ENCODE measurements at regions not wholly inside any gene's neighbourhood (a gene's known extent, or its start where the extent isn't known, plus 50 kb on each side); places are given as distances from the start of the nearest gene placed in this dataset.

DNA sequence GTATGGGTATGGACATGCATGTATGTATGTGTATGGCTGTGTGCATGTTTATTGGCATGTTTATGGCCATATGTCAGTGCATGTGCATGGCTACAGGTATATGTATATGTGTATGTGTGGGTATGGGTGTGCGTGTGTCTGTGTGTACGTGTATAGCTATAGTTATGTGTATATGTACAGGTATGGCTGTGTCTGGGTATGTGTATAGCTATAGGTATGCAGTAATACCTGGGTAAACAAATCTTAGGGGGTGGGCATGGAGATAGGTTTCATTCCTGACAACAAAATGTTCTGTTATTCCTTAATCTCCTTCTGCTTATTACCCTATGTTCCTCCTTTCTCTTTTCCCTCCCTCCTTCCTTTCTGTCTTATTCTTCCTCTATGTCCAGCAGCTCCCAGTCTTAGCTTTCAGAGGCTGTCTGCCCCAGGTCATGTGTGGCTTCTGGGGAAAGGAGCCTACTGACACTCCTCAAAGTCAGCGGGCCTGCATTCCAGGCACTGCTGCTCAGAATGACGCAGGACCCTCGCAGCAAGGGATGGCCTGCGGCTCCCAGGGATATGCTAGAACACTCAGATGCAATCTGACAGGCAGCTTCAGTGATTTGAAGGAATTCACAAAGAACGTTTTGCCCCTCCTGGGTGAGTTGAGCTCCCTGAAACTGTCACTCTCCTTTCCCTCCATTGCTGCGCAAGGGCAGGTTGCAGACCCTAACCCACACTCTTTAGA is 139.3 kb upstream of the PHACTR1 start:
- Histone ChIP-seq H4K20me1 (ENCODE audit: insufficient read depth, low read length) (no peaks in the 10 kb centered on the region), H3K9ac (ENCODE audit: low read length) (no peak overlapping the region), H2AFZ (ENCODE audit: low read length) (no peak overlapping the region), H3K9me2 (ENCODE audit: low read depth, low read length) (no peaks in the 10 kb centered on the region), H3K4me3 (ENCODE audit: low read depth, low read length, poor library complexity, severe bottlenecking) (no peak overlapping the region), H3K4me1 (ENCODE audit: insufficient read depth, low read length, severe bottlenecking) (peaks cover 5% of the 10 kb centered on the region), H3K9me3 (ENCODE audit: low read length) (no peaks in the 10 kb centered on the region), H3F3A (ENCODE audit: insufficient read depth, low read length) (no peaks in the 10 kb centered on the region), H3K4me2 (ENCODE audit: low read length) (no peak overlapping the region), H3K79me2 (ENCODE audit: insufficient read depth, low read length) (no peaks in the 10 kb centered on the region), H3K27me3 (ENCODE audit: insufficient read depth, low read length) (no peaks in the 10 kb centered on the region), H3K27ac (ENCODE audit: low read depth, low read length, poor library complexity, severe bottlenecking) (no peak overlapping the region), H3K36me3 (ENCODE audit: insufficient read depth, low read length) (no peaks in the 10 kb centered on the region)
- TF ChIP-seq CTCF (IDR thresholded peaks at IDR 0.05; ENCODE audit: low read length) (no peak), EZH2 (IDR thresholded peaks at IDR 0.05; ENCODE audit: borderline replicate concordance, low read length) (no peak)

- H3F3A ChIP-seq (ENCODE audit: insufficient read depth, low read length), result no peaks in the 10 kb centered on the region
- H2AFZ ChIP-seq (ENCODE audit: low read length), result no peak overlapping the region
- no peak overlapping the region for H3K4me3 ChIP-seq (ENCODE audit: low read depth, low read length, poor library complexity, severe bottlenecking)
- H3K27ac ChIP-seq (ENCODE audit: low read depth, low read length, poor library complexity, severe bottlenecking), result no peak overlapping the region
- no peaks in the 10 kb centered on the region for H3K9me3 ChIP-seq (ENCODE audit: low read length)
- no peak overlapping the region for H3K4me2 ChIP-seq (ENCODE audit: low read length)
- H3K9me2 ChIP-seq (ENCODE audit: low read depth, low read length), result no peaks in the 10 kb centered on the region
- no peaks in the 10 kb centered on the region for H4K20me1 ChIP-seq (ENCODE audit: insufficient read depth, low read length)
- H3K27me3 ChIP-seq (ENCODE audit: insufficient read depth, low read length), result no peaks in the 10 kb centered on the region
- H3K36me3 ChIP-seq (ENCODE audit: insufficient read depth, low read length), result no peaks in the 10 kb centered on the region
- H3K9ac ChIP-seq (ENCODE audit: low read length), result no peak overlapping the region
- H3K79me2 ChIP-seq (ENCODE audit: insufficient read depth, low read length), result no peaks in the 10 kb centered on the region
- TF ChIP-seq CTCF (IDR thresholded peaks at IDR 0.05; ENCODE audit: low read length) (no peak), EZH2 (IDR thresholded peaks at IDR 0.05; ENCODE audit: borderline replicate concordance, low read length) (no peak)
- H3K4me1 ChIP-seq (ENCODE audit: insufficient read depth, low read length, severe bottlenecking), result peaks cover 14% of the 10 kb centered on the region
These were observed 138.5 kb upstream of the PHACTR1 start for GRCh38 chr6:12578097-12578496.

- H3K9me2 ChIP-seq (ENCODE audit: low read depth, low read length), result no peaks in the 10 kb centered on the region
- H3K36me3 ChIP-seq (ENCODE audit: insufficient read depth, low read length), result no peaks in the 10 kb centered on the region
- H2AFZ ChIP-seq (ENCODE audit: low read length), result no peak overlapping the region
- H3K9ac ChIP-seq (ENCODE audit: low read length), result no peak overlapping the region
- no peak overlapping the region for H3K4me2 ChIP-seq (ENCODE audit: low read length)
- no peak overlapping the region for H3K27ac ChIP-seq (ENCODE audit: low read depth, low read length, poor library complexity, severe bottlenecking)
- no peaks in the 10 kb centered on the region for H3K27me3 ChIP-seq (ENCODE audit: insufficient read depth, low read length)
- H4K20me1 ChIP-seq (ENCODE audit: insufficient read depth, low read length), result no peaks in the 10 kb centered on the region
- no peaks in the 10 kb centered on the region; the same call in 1 of the 2 replicates for H3F3A ChIP-seq (ENCODE audit: insufficient read depth, low read length)
- no peaks in the 10 kb centered on the region for H3K9me3 ChIP-seq (ENCODE audit: low read length)
- no peaks in the 10 kb centered on the region for H3K79me2 ChIP-seq (ENCODE audit: insufficient read depth, low read length)
- peaks cover 14% of the 10 kb centered on the region for H3K4me1 ChIP-seq (ENCODE audit: insufficient read depth, low read length, severe bottlenecking)
- H3K4me3 ChIP-seq (ENCODE audit: low read depth, low read length, poor library complexity, severe bottlenecking), result no peak overlapping the region
- TF ChIP-seq EZH2 (IDR thresholded peaks at IDR 0.05; ENCODE audit: borderline replicate concordance, low read length), result no peak
- TF ChIP-seq CTCF (IDR thresholded peaks at IDR 0.05; ENCODE audit: low read length), result no peak
These were observed 137.8 kb upstream of the PHACTR1 start for GRCh38 chr6:12578751-12579150.
